ENCODE measurements at regions not wholly inside any gene's neighbourhood (a gene's known extent, or its start where the extent isn't known, plus 50 kb on each side); places are given as distances from the start of the nearest gene placed in this dataset.

DNA sequence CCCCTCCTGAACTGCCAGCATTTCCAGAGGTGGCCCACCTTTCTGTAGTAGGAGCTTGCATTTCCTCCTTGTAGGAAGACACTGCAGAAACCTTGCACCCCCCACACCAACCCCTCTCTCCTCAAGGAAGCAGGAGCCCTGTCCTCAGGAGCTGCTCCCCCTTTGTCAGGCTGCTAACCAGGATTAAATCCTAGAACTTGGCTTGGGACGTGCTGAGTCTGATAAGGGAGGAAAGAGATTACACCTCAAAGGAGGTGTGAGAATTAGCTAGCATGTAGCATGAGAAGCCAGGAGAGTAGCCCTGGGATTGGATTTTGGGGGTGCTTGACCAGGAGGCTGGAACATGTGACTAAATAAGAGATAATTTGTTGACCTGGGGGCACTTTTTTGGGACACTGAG is 119.8 kb upstream of the ALDH1B1 start:
- Histone ChIP-seq H3K9me2 (ENCODE audit: low read depth, low read length) (no peaks in the 10 kb centered on the region), H3K9ac (ENCODE audit: low read length) (no peak overlapping the region), H3F3A (ENCODE audit: insufficient read depth, low read length) (no peaks in the 10 kb centered on the region), H3K79me2 (ENCODE audit: insufficient read depth, low read length) (no peaks in the 10 kb centered on the region), H3K4me2 (ENCODE audit: low read length) (no peak overlapping the region), H3K27me3 (ENCODE audit: insufficient read depth, low read length) (no peaks in the 10 kb centered on the region), H4K20me1 (ENCODE audit: insufficient read depth, low read length) (no peaks in the 10 kb centered on the region), H3K4me3 (ENCODE audit: low read depth, low read length, poor library complexity, severe bottlenecking) (no peak overlapping the region), H3K36me3 (ENCODE audit: insufficient read depth, low read length) (no peaks in the 10 kb centered on the region), H3K27ac (ENCODE audit: low read depth, low read length, poor library complexity, severe bottlenecking) (no peak overlapping the region), H3K4me1 (ENCODE audit: insufficient read depth, low read length, severe bottlenecking) (no peaks in the 10 kb centered on the region), H3K9me3 (ENCODE audit: low read length) (no peaks in the 10 kb centered on the region), H2AFZ (ENCODE audit: low read length) (no peak overlapping the region)
- no peak for TF ChIP-seq EZH2 (IDR thresholded peaks at IDR 0.05; ENCODE audit: borderline replicate concordance, low read length)
- TF ChIP-seq, protein P1, sequence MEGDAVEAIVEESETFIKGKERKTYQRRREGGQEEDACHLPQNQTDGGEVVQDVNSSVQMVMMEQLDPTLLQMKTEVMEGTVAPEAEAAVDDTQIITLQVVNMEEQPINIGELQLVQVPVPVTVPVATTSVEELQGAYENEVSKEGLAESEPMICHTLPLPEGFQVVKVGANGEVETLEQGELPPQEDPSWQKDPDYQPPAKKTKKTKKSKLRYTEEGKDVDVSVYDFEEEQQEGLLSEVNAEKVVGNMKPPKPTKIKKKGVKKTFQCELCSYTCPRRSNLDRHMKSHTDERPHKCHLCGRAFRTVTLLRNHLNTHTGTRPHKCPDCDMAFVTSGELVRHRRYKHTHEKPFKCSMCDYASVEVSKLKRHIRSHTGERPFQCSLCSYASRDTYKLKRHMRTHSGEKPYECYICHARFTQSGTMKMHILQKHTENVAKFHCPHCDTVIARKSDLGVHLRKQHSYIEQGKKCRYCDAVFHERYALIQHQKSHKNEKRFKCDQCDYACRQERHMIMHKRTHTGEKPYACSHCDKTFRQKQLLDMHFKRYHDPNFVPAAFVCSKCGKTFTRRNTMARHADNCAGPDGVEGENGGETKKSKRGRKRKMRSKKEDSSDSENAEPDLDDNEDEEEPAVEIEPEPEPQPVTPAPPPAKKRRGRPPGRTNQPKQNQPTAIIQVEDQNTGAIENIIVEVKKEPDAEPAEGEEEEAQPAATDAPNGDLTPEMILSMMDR (IDR thresholded peaks at IDR 0.05; ENCODE audit: low read length) = no peak

DNA sequence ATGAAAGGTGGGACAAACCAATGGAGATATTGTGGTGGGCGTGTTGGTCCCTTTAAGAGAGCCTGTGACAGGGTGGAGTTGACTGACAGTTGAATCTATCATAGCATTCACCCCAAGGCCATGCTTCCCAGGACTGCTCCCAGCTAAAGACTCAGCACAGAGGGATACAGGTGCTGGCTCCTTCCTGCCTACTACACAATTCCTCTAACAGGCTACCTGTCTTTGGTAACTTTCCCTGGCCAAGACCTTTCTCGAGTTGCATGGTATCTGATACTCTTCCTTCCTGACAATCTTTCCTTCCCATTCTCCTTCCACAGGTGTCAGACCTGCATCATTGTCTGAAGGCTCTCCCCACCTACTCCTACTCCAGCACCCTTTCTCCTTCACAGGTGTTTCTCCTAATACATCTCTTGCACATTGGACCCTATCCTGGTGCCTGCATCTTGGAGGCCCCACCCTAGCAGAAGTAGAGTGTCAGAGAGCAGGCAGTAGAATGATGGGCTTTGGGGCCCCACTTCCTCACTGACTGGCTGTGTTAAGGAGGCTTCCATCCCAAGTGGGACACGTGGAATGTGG is 120.7 kb upstream of the ALDH1B1 start:
- no peak overlapping the region for H3K27ac ChIP-seq (ENCODE audit: low read depth, low read length, poor library complexity, severe bottlenecking)
- H3K27me3 ChIP-seq (ENCODE audit: insufficient read depth, low read length) = no peaks in the 10 kb centered on the region
- no peaks in the 10 kb centered on the region for H3K79me2 ChIP-seq (ENCODE audit: insufficient read depth, low read length)
- no peak overlapping the region for H3K4me3 ChIP-seq (ENCODE audit: low read depth, low read length, poor library complexity, severe bottlenecking)
- no peaks in the 10 kb centered on the region for H3K4me1 ChIP-seq (ENCODE audit: insufficient read depth, low read length, severe bottlenecking)
- H3F3A ChIP-seq (ENCODE audit: insufficient read depth, low read length) = no peaks in the 10 kb centered on the region
- H3K9me2 ChIP-seq (ENCODE audit: low read depth, low read length) = no peaks in the 10 kb centered on the region
- no peak overlapping the region for H2AFZ ChIP-seq (ENCODE audit: low read length)
- TF ChIP-seq, protein P1 (IDR thresholded peaks at IDR 0.05; ENCODE audit: low read length) = no peak
- no peak for TF ChIP-seq EZH2 (IDR thresholded peaks at IDR 0.05; ENCODE audit: borderline replicate concordance, low read length)
- H3K36me3 ChIP-seq (ENCODE audit: insufficient read depth, low read length) = no peaks in the 10 kb centered on the region
- H3K9ac ChIP-seq (ENCODE audit: low read length) = no peak overlapping the region
- H4K20me1 ChIP-seq (ENCODE audit: insufficient read depth, low read length) = no peaks in the 10 kb centered on the region
- H3K4me2 ChIP-seq (ENCODE audit: low read length) = no peak overlapping the region
- no peaks in the 10 kb centered on the region for H3K9me3 ChIP-seq (ENCODE audit: low read length)

DNA sequence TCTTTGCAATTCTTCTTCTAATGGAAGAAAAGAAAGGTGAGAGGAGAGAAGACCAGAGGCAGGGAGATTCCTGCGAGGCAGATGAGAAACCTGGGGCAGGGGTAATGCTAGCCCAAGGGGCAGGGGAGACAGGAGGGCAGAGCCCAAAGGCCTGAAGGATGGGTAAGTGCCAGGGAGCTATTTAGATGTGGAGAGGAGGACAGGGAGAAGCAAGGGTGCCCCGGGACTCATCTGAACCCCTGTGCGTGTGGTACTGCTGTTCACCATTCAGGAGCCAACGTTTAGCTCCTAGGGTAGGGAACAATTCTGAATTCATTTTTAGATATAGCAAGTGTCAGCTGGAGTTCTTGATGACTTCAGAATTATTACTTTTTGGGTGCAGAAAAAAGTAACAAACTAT is 122.7 kb upstream of the ALDH1B1 start:
- TF ChIP-seq EZH2 (IDR thresholded peaks at IDR 0.05; ENCODE audit: borderline replicate concordance, low read length) = no peak
- TF ChIP-seq, protein P1 (IDR thresholded peaks at IDR 0.05; ENCODE audit: low read length) = no peak
- Histone ChIP-seq H4K20me1 (ENCODE audit: insufficient read depth, low read length) (no peaks in the 10 kb centered on the region), H3F3A (ENCODE audit: insufficient read depth, low read length) (no peaks in the 10 kb centered on the region), H2AFZ (ENCODE audit: low read length) (no peak overlapping the region), H3K4me2 (ENCODE audit: low read length) (no peak overlapping the region), H3K4me3 (ENCODE audit: low read depth, low read length, poor library complexity, severe bottlenecking) (no peak overlapping the region), H3K36me3 (ENCODE audit: insufficient read depth, low read length) (no peaks in the 10 kb centered on the region), H3K9me2 (ENCODE audit: low read depth, low read length) (no peaks in the 10 kb centered on the region), H3K27ac (ENCODE audit: low read depth, low read length, poor library complexity, severe bottlenecking) (no peak overlapping the region), H3K27me3 (ENCODE audit: insufficient read depth, low read length) (no peaks in the 10 kb centered on the region), H3K4me1 (ENCODE audit: insufficient read depth, low read length, severe bottlenecking) (no peaks in the 10 kb centered on the region), H3K9me3 (ENCODE audit: low read length) (no peaks in the 10 kb centered on the region), H3K79me2 (ENCODE audit: insufficient read depth, low read length) (no peaks in the 10 kb centered on the region), H3K9ac (ENCODE audit: low read length) (no peak overlapping the region)

All from OCI-LY1 (cell line).